Astrocyte (in vitro differentiated cells and primary cell): ENCODE measurements at regions not wholly inside any gene's neighbourhood (a gene's known extent, or its start where the extent isn't known, plus 50 kb on each side); places are given as distances from the start of the nearest gene placed in this dataset.

Experiments used
- DNase-seq: peaks from one replicate; pipeline ENCODE4 v3.0.0-alpha.2; 2010; ENCODE audit warnings: low read depth
- FAIRE-seq: peaks from 2 replicates; lab custom pipeline; 2011; peaks lifted over from hg19 to GRCh38; lab: Jason Lieb, UNC
- H2AFZ ChIP-seq: 2 replicates; pipeline ENCODE4 v1.6.0; 2012; ENCODE audit warnings: low read depth, low read length, inconsistent platforms
- H3K27ac ChIP-seq: 2 replicates; pipeline ENCODE4 v1.5.1; 2011; ENCODE audit warnings: low read depth, low read length, inconsistent platforms
- H3K27me3 ChIP-seq: 2 replicates; pipeline ENCODE4 v1.6.0; 2011; ENCODE audit warnings: low read length, inconsistent platforms; ENCODE audit not compliant: insufficient read depth
- H3K36me3 ChIP-seq: 2 replicates; pipeline ENCODE4 v1.5.1; 2011; ENCODE audit warnings: low read length, inconsistent platforms; ENCODE audit not compliant: insufficient read depth
- H3K4me1 ChIP-seq: 2 replicates; pipeline ENCODE4 v1.5.1; 2011; ENCODE audit warnings: low read length, inconsistent platforms; ENCODE audit not compliant: insufficient read depth
- H3K4me2 ChIP-seq: 2 replicates; pipeline ENCODE4 v1.6.0; 2012; ENCODE audit warnings: low read length, inconsistent platforms
- H3K4me3 ChIP-seq: 2 replicates; pipeline ENCODE4 v1.5.1; 2011; ENCODE audit warnings: low read depth, mild to moderate bottlenecking, low read length, inconsistent platforms; ENCODE audit not compliant: insufficient read depth
- H3K79me2 ChIP-seq: 2 replicates; pipeline ENCODE4 v1.6.0; 2012; ENCODE audit warnings: mild to moderate bottlenecking, low read length, inconsistent platforms; ENCODE audit not compliant: insufficient read depth
- H3K9ac ChIP-seq: 2 replicates; pipeline ENCODE4 v1.6.0; 2012; ENCODE audit warnings: mild to moderate bottlenecking, low read length, inconsistent platforms
- H3K9me3 ChIP-seq: 2 replicates; pipeline ENCODE4 v1.5.1; 2012; ENCODE audit warnings: low read depth, mild to moderate bottlenecking, low read length, inconsistent platforms; ENCODE audit not compliant: insufficient read depth
- H4K20me1 ChIP-seq: 2 replicates; pipeline ENCODE4 v1.6.0; 2012; ENCODE audit warnings: low read length, inconsistent platforms; ENCODE audit not compliant: insufficient read depth
- H3K27ac Mint-ChIP-seq: one replicate; pipeline ENCODE4 v1.8.0; 2021; ENCODE audit warnings: mild to moderate bottlenecking, mixed read lengths; ENCODE audit not compliant: unreplicated experiment
- H3K27me3 Mint-ChIP-seq: one replicate; pipeline ENCODE4 v1.8.0; 2021; ENCODE audit warnings: low read depth, mixed read lengths; ENCODE audit not compliant: unreplicated experiment
- H3K36me3 Mint-ChIP-seq: one replicate; pipeline ENCODE4 v1.8.0; 2021; ENCODE audit warnings: low read depth, mixed read lengths; ENCODE audit not compliant: unreplicated experiment
- H3K4me1 Mint-ChIP-seq: one replicate; pipeline ENCODE4 v1.8.0; 2021; ENCODE audit warnings: low read depth, mixed read lengths; ENCODE audit not compliant: unreplicated experiment
- H3K4me3 Mint-ChIP-seq: one replicate; pipeline ENCODE4 v1.8.0; 2021; ENCODE audit warnings: mild to moderate bottlenecking, moderate library complexity, mixed read lengths; ENCODE audit not compliant: unreplicated experiment
- H3K9me3 Mint-ChIP-seq: one replicate; pipeline ENCODE4 v1.8.0; 2021; ENCODE audit warnings: mild to moderate bottlenecking, mixed read lengths; ENCODE audit not compliant: unreplicated experiment
- CTCF ChIP-seq: IDR thresholded peaks from 2 replicates; pipeline ENCODE4 v1.5.1; 2011; ENCODE audit warnings: low read depth, mild to moderate bottlenecking, inconsistent platforms, low read length, moderate library complexity; ENCODE audit not compliant: insufficient read depth
- EZH2 ChIP-seq: IDR thresholded peaks from 2 replicates; pipeline ENCODE4 v1.6.1; 2012; ENCODE audit warnings: mild to moderate bottlenecking, low read length, inconsistent platforms; ENCODE audit not compliant: insufficient read depth

DNA sequence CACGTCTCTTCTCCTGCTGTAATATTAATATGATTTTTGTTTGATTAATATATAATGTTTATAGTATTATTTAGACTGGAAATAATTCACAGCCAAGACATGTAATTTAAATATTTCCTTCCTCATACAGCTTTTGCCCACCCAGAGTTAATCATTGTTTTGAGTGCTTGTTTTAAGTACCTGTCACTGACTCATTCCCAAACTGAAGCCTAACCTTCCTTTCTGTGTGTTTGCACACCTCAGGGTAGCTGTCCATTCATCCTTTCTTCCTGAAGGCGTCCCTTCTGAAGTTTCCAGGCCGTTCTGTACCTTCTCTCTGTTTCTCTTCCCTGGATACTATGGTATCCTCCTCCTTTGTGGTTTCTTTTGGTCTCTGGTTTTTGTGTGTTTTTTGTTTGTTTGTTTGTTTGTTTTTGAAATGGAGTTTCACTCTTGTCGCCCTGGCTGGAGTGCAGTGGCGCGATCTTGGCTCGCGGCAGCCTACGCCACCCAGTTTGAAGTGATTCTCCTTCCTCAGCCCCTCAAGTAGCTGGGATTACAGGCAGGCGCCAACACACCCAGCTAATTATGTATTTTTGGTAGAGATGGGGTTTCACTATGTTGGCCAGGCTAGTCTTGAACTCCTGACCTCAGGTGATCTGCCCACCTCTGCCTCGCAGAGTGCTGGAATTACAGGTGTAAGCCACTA lies 312.4 kb downstream of the DOCK8 start:
- H3K9ac ChIP-seq: no peak overlapping the region
- Mint-ChIP-seq H3K27ac (no peak overlapping the region), H3K4me1 (peaks cover 21% of the 10 kb centered on the region), H3K4me3 (no peak overlapping the region), H3K27me3 (no peaks in the 10 kb centered on the region), H3K36me3 (no peaks in the 10 kb centered on the region), H3K9me3 (no peaks in the 10 kb centered on the region)
- no peaks in the 10 kb centered on the region for H4K20me1 ChIP-seq
- no peaks in the 10 kb centered on the region for H3K4me1 ChIP-seq
- no peak overlapping the region for H3K4me3 ChIP-seq
- H2AFZ ChIP-seq: no peak overlapping the region
- H3K27me3 ChIP-seq: no peaks in the 10 kb centered on the region
- H3K27ac ChIP-seq: no peak overlapping the region
- H3K9me3 ChIP-seq: no peaks in the 10 kb centered on the region
- DNase-seq (no peak), FAIRE-seq (no peak)
- no peak overlapping the region for H3K4me2 ChIP-seq
- TF ChIP-seq CTCF (no peak), EZH2 (no peak)
- no peaks in the 10 kb centered on the region for H3K79me2 ChIP-seq
- no peaks in the 10 kb centered on the region for H3K36me3 ChIP-seq

DNA sequence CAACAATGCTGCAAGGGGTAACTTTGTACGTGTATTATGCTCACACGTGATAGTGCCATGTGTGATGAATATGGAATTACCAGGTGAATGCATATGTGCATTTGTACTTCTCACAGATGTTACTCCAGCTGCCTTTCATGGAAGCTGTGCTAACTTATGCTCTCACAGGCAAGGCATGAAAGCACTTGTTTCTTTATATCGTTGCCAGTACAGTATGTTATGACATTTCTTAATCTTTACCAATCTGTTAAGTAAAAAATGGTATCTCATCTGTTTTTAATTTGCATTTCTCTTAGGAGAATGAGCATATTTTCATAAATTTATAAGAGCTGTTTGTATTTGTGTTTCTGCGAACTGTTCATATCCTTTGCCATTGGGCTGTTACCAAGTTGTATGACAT lies 311.8 kb upstream of the DMRT1 start:
- DNase-seq (no peak), FAIRE-seq (no peak)
- Mint-ChIP-seq H3K4me1 (peaks cover 10% of the 10 kb centered on the region), H3K36me3 (no peaks in the 10 kb centered on the region), H3K4me3 (no peak overlapping the region), H3K27ac (no peak overlapping the region), H3K27me3 (no peaks in the 10 kb centered on the region), H3K9me3 (no peaks in the 10 kb centered on the region)
- Histone ChIP-seq H3K79me2 (no peaks in the 10 kb centered on the region), H4K20me1 (no peaks in the 10 kb centered on the region), H3K27me3 (no peaks in the 10 kb centered on the region), H3K36me3 (no peaks in the 10 kb centered on the region), H3K27ac (no peak overlapping the region), H3K4me1 (no peaks in the 10 kb centered on the region), H3K4me3 (no peak overlapping the region), H3K4me2 (no peak overlapping the region), H3K9ac (no peak overlapping the region), H2AFZ (no peak overlapping the region), H3K9me3 (no peaks in the 10 kb centered on the region)
- no peak for TF ChIP-seq EZH2
- TF ChIP-seq CTCF: no peak

DNA sequence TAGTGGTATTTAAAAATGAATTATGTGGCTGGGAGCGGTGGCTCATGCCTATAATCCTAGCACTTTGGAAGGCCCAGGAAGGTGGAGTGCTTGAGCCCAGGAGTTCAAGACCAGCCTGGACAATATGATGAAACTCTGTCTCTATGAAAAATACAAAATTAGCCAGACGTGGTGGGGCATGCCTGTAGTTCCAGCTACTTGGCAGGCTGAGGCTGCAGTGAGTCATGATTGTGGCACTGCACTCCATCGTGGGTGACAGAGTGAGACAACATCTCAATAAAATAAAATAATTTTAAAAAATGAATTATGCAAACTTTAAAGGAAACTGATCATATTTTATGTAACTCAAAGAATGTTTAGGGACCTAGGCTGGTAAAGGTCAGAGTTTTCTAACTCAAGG lies 310.8 kb upstream of the DMRT1 start:
- no peak overlapping the region for H3K4me3 Mint-ChIP-seq
- Histone ChIP-seq H3K9ac (no peak overlapping the region), H3K79me2 (no peaks in the 10 kb centered on the region), H3K36me3 (no peaks in the 10 kb centered on the region), H2AFZ (no peak overlapping the region), H3K4me3 (no peak overlapping the region), H3K27me3 (no peaks in the 10 kb centered on the region), H3K9me3 (no peaks in the 10 kb centered on the region), H3K27ac (no peak overlapping the region), H4K20me1 (no peaks in the 10 kb centered on the region), H3K4me2 (no peak overlapping the region), H3K4me1 (no peaks in the 10 kb centered on the region)
- no peak for FAIRE-seq
- DNase-seq: peak; percentile 32
- TF ChIP-seq CTCF (no peak), EZH2 (no peak)
- H3K9me3 Mint-ChIP-seq: no peaks in the 10 kb centered on the region
- H3K27ac Mint-ChIP-seq: peak overlapping the region; percentile 98
- H3K4me1 Mint-ChIP-seq: peaks cover 10% of the 10 kb centered on the region
- H3K27me3 Mint-ChIP-seq: no peaks in the 10 kb centered on the region
- H3K36me3 Mint-ChIP-seq: no peaks in the 10 kb centered on the region
